Suprapubic skin (tissue), 4 donors: ENCODE measurements at regions not wholly inside any gene's neighbourhood (a gene's known extent, or its start where the extent isn't known, plus 50 kb on each side); places are given as distances from the start of the nearest gene placed in this dataset.

Experiments used
- DNase-seq, 2 donors: peaks; one replicate each; pipeline ENCODE4 v3.0.0-alpha.2; 2019; ENCODE audit warnings: low spot score in 2 of 2
- H3K27ac ChIP-seq: fragments of 200-600 bp; sonication (generic); one replicate; pipeline ENCODE4 v1.5.1; 2019
- H3K27me3 ChIP-seq: fragments of 200-600 bp; sonication (generic); one replicate; pipeline ENCODE4 v1.5.1; 2019
- H3K36me3 ChIP-seq: fragments of 200-600 bp; sonication (generic); one replicate; pipeline ENCODE4 v1.5.1; 2019
- H3K4me1 ChIP-seq: fragments of 200-600 bp; sonication (generic); one replicate; pipeline ENCODE4 v1.5.1; 2019
- H3K4me3 ChIP-seq: fragments of 200-600 bp; sonication (generic); one replicate; pipeline ENCODE4 v1.5.1; 2019; ENCODE audit warnings: mild to moderate bottlenecking
- H3K9me3 ChIP-seq: fragments of 200-600 bp; sonication (generic); one replicate; pipeline ENCODE4 v1.5.1; 2019
- CTCF ChIP-seq, 2 donors: fragments of 200-600 bp in 1 of 2; fragments of 450-650 bp in 1 of 2; sonication (generic) in 1 of 2; IDR thresholded peaks; one replicate each; pipeline ENCODE4 v1.5.1; 2016 to 2019; ENCODE audit warnings: antibody characterized with exemption in 2 of 2, mild to moderate bottlenecking in 1 of 2, moderate library complexity in 1 of 2
- EP300 ChIP-seq: sonication (generic); formaldehyde crosslinking; IDR thresholded peaks from one replicate; pipeline ENCODE4 v1.6.1; 2017; ENCODE audit warnings: antibody characterized with exemption
- POLR2A ChIP-seq, 2 donors: fragments of 450-650 bp; IDR thresholded peaks; one replicate each; pipeline ENCODE4 v1.6.1; 2017; ENCODE audit warnings: antibody characterized with exemption in 2 of 2, mild to moderate bottlenecking in 2 of 2, moderate library complexity in 2 of 2
- POLR2AphosphoS5 ChIP-seq, 3 donors: sonication (generic); formaldehyde crosslinking; IDR thresholded peaks; one replicate each; pipeline ENCODE4 v1.6.1; 2017; ENCODE audit warnings: antibody characterized with exemption in 3 of 3
- WGBS: methylation state at CpG from one replicate; pipeline ENCODE4 v1.1.5; 2018; 5-methylcytosine and 5-hydroxymethylcytosine counted together

GRCh38 chr1:58396150-58396549, 150.4 kb downstream of the OMA1 start:
- Histone ChIP-seq H3K4me1 (peaks cover 4% of the 10 kb centered on the region), H3K27ac (no peak overlapping the region), H3K9me3 (no peaks in the 10 kb centered on the region), H3K4me3 (no peak overlapping the region), H3K36me3 (no peaks in the 10 kb centered on the region), H3K27me3 (no peaks in the 10 kb centered on the region)
- DNase-seq = no peak
- TF ChIP-seq POLR2AphosphoS5 (IDR thresholded peaks at IDR 0.05) (no peak), EP300 (no peak), POLR2A (IDR thresholded peaks at IDR 0.05) (no peak), CTCF (IDR thresholded peaks at IDR 0.05) (no peak)
- WGBS = 70% methylated on average over 6 of the region's 6 CpGs

- Histone ChIP-seq H3K27ac (no peak overlapping the region), H3K9me3 (no peaks in the 10 kb centered on the region), H3K4me3 (no peak overlapping the region), H3K4me1 (peaks cover 4% of the 10 kb centered on the region), H3K27me3 (no peaks in the 10 kb centered on the region), H3K36me3 (no peaks in the 10 kb centered on the region)
- no peak for TF ChIP-seq POLR2AphosphoS5 (IDR thresholded peaks at IDR 0.05)
- no peak for TF ChIP-seq EP300
- TF ChIP-seq POLR2A (IDR thresholded peaks at IDR 0.05) = no peak
- no peak for TF ChIP-seq CTCF (IDR thresholded peaks at IDR 0.05)
- 48% methylated on average over 2 of the region's 2 CpGs for WGBS
- no peak for DNase-seq
These were observed 151.2 kb downstream of the OMA1 start for GRCh38 chr1:58395355-58395754.

- no peak overlapping the region for H3K27ac ChIP-seq
- TF ChIP-seq POLR2AphosphoS5 (IDR thresholded peaks at IDR 0.05) = no peak
- no peak for TF ChIP-seq CTCF (IDR thresholded peaks at IDR 0.05)
- TF ChIP-seq POLR2A (IDR thresholded peaks at IDR 0.05) = no peak
- DNase-seq = no peak
- no peaks in the 10 kb centered on the region for H3K27me3 ChIP-seq
- H3K4me3 ChIP-seq = no peak overlapping the region
- WGBS = 84% methylated on average over 6 of the region's 6 CpGs
- H3K36me3 ChIP-seq = no peaks in the 10 kb centered on the region
- no peaks in the 10 kb centered on the region for H3K9me3 ChIP-seq
- H3K4me1 ChIP-seq = peaks cover 4% of the 10 kb centered on the region
These were observed 154.4 kb downstream of the OMA1 start for GRCh38 chr1:58392083-58392482.

GRCh38 chr1:58391514-58391913, 155.0 kb downstream of the OMA1 start:
- Histone ChIP-seq H3K4me1 (peaks cover 4% of the 10 kb centered on the region), H3K4me3 (no peak overlapping the region), H3K27me3 (no peaks in the 10 kb centered on the region), H3K27ac (no peak overlapping the region), H3K9me3 (no peaks in the 10 kb centered on the region), H3K36me3 (no peaks in the 10 kb centered on the region)
- no peak for DNase-seq
- 82% methylated on average over 3 of the region's 3 CpGs for WGBS
- no peak for TF ChIP-seq EP300
- TF ChIP-seq POLR2A (IDR thresholded peaks at IDR 0.05) = no peak
- TF ChIP-seq CTCF (IDR thresholded peaks at IDR 0.05) = no peak
- TF ChIP-seq POLR2AphosphoS5 (IDR thresholded peaks at IDR 0.05) = no peak

GRCh38 chr1:58391056-58391455, 155.5 kb downstream of the OMA1 start:
- H3K36me3 ChIP-seq = no peaks in the 10 kb centered on the region
- H3K27ac ChIP-seq = no peak overlapping the region
- no peaks in the 10 kb centered on the region for H3K9me3 ChIP-seq
- H3K4me1 ChIP-seq = peaks cover 4% of the 10 kb centered on the region
- TF ChIP-seq EP300 (no peak), CTCF (IDR thresholded peaks at IDR 0.05) (no peak)
- 74% methylated on average over 5 of the region's 5 CpGs for WGBS
- no peak overlapping the region for H3K4me3 ChIP-seq
- DNase-seq = no peak
- H3K27me3 ChIP-seq = no peaks in the 10 kb centered on the region
